H1 (cell line): ENCODE measurements at regions not wholly inside any gene's neighbourhood (a gene's known extent, or its start where the extent isn't known, plus 50 kb on each side); places are given as distances from the start of the nearest gene placed in this dataset.

Experiments used
- CBX8 ChIP-seq: fragments of 300-800, 300-1000 bp; sonication (generic); IDR thresholded peaks from 2 replicates; pipeline ENCODE4 v1.7.1; 2016; ENCODE audit warnings: low read depth, low read length, borderline replicate concordance
- CHD2 ChIP-seq: IDR thresholded peaks from 2 replicates; pipeline ENCODE4 v1.6.1; 2012; ENCODE audit warnings: low read length, improper control_type of control experiment
- KDM4A ChIP-seq: IDR thresholded peaks from one replicate; pipeline ENCODE4 v1.7.1; 2012; ENCODE audit warnings: low read depth, mild to moderate bottlenecking, moderate library complexity, low read length, inconsistent platforms; ENCODE audit not compliant: severe bottlenecking
- PHF8 ChIP-seq: fragments of 200-600 bp; sonication (generic); conservative IDR thresholded peaks from 2 replicates; pipeline ENCODE4 v1.7.1; 2012; ENCODE audit warnings: low read depth, mild to moderate bottlenecking, inconsistent platforms, low read length, moderate library complexity
- POLR2A ChIP-seq, 2 experiments: IDR thresholded peaks; 1 replicate in 1 of 2; 2 replicates in 1 of 2; pipeline ENCODE4 v1.6.1; 2011; ENCODE audit warnings: low read depth in 2 of 2, low read length in 2 of 2, mild to moderate bottlenecking in 2 of 2; ENCODE audit errors: control extremely low read depth in 1 of 2

GRCh38 chr14:71267007-71267513, 359.8 kb downstream of the PCNX1 start (continued):
- TF ChIP-seq POLR2A (IDR thresholded peaks at IDR 0.05; ENCODE audit: control extremely low read depth in 1 of 2, low read depth in 2 of 2, low read length in 2 of 2) (no peak), CHD2 (no peak), CBX8 (no peak), KDM4A (no peak), PHF8 (no peak)
